ENCODE measurements at regions not wholly inside any gene's neighbourhood (a gene's known extent, or its start where the extent isn't known, plus 50 kb on each side); places are given as distances from the start of the nearest gene placed in this dataset.

DNA sequence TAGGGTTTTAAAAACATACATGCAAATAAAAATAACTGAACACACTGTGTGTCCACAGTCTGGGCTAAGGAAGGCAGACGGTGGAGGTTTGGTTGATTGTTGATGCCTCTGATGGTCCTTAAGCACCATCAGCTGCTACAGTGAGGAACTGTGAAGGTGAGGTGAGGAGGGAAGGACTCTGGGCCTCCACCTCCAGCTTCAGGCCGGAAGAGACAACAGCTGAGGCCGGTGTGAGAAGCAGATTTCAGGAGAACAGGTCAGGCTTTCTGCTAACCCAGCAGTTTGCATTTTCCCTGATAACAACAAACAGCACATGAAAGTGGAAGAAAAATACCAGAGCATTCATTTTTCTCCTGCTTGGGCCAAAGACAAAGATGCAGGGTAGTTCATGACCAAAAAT is 189.9 kb upstream of the AJAP1 start:
- TF ChIP-seq, protein P1, sequence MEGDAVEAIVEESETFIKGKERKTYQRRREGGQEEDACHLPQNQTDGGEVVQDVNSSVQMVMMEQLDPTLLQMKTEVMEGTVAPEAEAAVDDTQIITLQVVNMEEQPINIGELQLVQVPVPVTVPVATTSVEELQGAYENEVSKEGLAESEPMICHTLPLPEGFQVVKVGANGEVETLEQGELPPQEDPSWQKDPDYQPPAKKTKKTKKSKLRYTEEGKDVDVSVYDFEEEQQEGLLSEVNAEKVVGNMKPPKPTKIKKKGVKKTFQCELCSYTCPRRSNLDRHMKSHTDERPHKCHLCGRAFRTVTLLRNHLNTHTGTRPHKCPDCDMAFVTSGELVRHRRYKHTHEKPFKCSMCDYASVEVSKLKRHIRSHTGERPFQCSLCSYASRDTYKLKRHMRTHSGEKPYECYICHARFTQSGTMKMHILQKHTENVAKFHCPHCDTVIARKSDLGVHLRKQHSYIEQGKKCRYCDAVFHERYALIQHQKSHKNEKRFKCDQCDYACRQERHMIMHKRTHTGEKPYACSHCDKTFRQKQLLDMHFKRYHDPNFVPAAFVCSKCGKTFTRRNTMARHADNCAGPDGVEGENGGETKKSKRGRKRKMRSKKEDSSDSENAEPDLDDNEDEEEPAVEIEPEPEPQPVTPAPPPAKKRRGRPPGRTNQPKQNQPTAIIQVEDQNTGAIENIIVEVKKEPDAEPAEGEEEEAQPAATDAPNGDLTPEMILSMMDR (IDR thresholded peaks at IDR 0.05; ENCODE audit: low read depth, low read length), result no peak
- TF ChIP-seq EZH2phosphoT487 (IDR thresholded peaks at IDR 0.05; ENCODE audit: low read depth), result no peak
